ENCODE measurements at regions not wholly inside any gene's neighbourhood (a gene's known extent, or its start where the extent isn't known, plus 50 kb on each side); places are given as distances from the start of the nearest gene placed in this dataset.

- H2BK20ac ChIP-seq (ENCODE audit: low read depth, low read length, poor library complexity, severe bottlenecking), result no peak overlapping the region
- no peak overlapping the region for H3K27ac ChIP-seq (ENCODE audit: insufficient read length, low read depth, low read length)
- H2BK120ac ChIP-seq (ENCODE audit: low read depth, low read length, poor library complexity, severe bottlenecking), result no peak overlapping the region
- Mint-ChIP-seq H3K36me3 (ENCODE audit: insufficient read depth in 1 of 3, low read depth in 3 of 3) (no peaks in the 10 kb centered on the region), H3K4me3 (no peak overlapping the region), H3K9me3 (no peaks in the 10 kb centered on the region), H3K4me1 (no peaks in the 10 kb centered on the region), H3K27ac (no peak overlapping the region), H3K27me3 (ENCODE audit: low read depth) (no peaks in the 10 kb centered on the region; the same call in 1 of the 2 replicates)
- H4K91ac ChIP-seq (ENCODE audit: insufficient read length, low read depth, low read length), result no peak overlapping the region
- no peaks in the 10 kb centered on the region for H4K20me1 ChIP-seq (ENCODE audit: control insufficient read depth, insufficient read depth, insufficient read length)
- H3K4me2 ChIP-seq (ENCODE audit: insufficient read depth, insufficient read length, low read length), result no peak overlapping the region
- no peak overlapping the region for H3K4ac ChIP-seq (ENCODE audit: low read depth, low read length)
- no peak overlapping the region for H3K56ac ChIP-seq (ENCODE audit: insufficient read length, low read depth, low read length)
- no peak for DNase-seq
- no peak overlapping the region for H2BK12ac ChIP-seq (ENCODE audit: insufficient read length, low read depth, low read length)
- no peak overlapping the region for H2AK5ac ChIP-seq (ENCODE audit: insufficient read length, low read length)
- H3K27me3 ChIP-seq (ENCODE audit: insufficient read depth, low read length), result no peaks in the 10 kb centered on the region
- H2AFZ ChIP-seq (ENCODE audit: low read length), result no peak overlapping the region
- no peak overlapping the region for H2BK15ac ChIP-seq (ENCODE audit: low read depth, low read length)
- TF ChIP-seq CTCF (conservative IDR thresholded peaks at IDR 0.05), result no peak
- no peak overlapping the region for H4K5ac ChIP-seq (ENCODE audit: insufficient read length, low read depth, low read length)
- H3T11ph ChIP-seq (ENCODE audit: low read length), result no peak overlapping the region
- no peaks in the 10 kb centered on the region for H3K79me2 ChIP-seq (ENCODE audit: insufficient read depth, low read length)
- H3K79me1 ChIP-seq (ENCODE audit: insufficient read depth, low read depth, low read length, poor library complexity, severe bottlenecking), result no peaks in the 10 kb centered on the region
- H3K9me3 ChIP-seq (ENCODE audit: control insufficient read depth, low read depth, low read length), result no peaks in the 10 kb centered on the region
- H3K4me1 ChIP-seq (ENCODE audit: insufficient read depth, low read length), result no peaks in the 10 kb centered on the region
- no peak overlapping the region for H3K14ac ChIP-seq (ENCODE audit: insufficient read depth, low read length)
- no peak overlapping the region for H3K9ac ChIP-seq (ENCODE audit: extremely low read depth, insufficient read length, low read length)
- no peak overlapping the region for H4K8ac ChIP-seq (replicated peaks; ENCODE audit: insufficient read length, low read depth, low read length)
- no peaks in the 10 kb centered on the region for H3K23me2 ChIP-seq (ENCODE audit: insufficient read length, low read depth, low read length, poor library complexity, severe bottlenecking)
- H3K18ac ChIP-seq (ENCODE audit: insufficient read length, low read depth, low read length), result no peak overlapping the region
- H2BK5ac ChIP-seq (ENCODE audit: insufficient read length, low read length), result no peak overlapping the region
- no peak overlapping the region for H3K23ac ChIP-seq (ENCODE audit: insufficient read length, low read depth, low read length)
- no CpG with 5 or more reads among the region's 3 CpGs for WGBS (ENCODE audit: extremely low coverage, insufficient read length, low lambda C conversion rate)
Measured at GRCh38 chr1:56065729-56066128, 513.6 kb downstream of the PLPP3 start.

Data from H9 (cell line).